K562 (cell line): ENCODE measurements at regions not wholly inside any gene's neighbourhood (a gene's known extent, or its start where the extent isn't known, plus 50 kb on each side); places are given as distances from the start of the nearest gene placed in this dataset.

Experiments
- DIDO1 ChIP-seq: fragments of 450-650 bp; IDR thresholded peaks from 2 replicates; pipeline ENCODE4 v1.6.1; 2016; ENCODE audit warnings: low read depth, missing biosample characterization, missing genetic modification characterization
- MCM3 ChIP-seq: fragments of 450-650 bp; IDR thresholded peaks from 2 replicates; pipeline ENCODE4 v1.6.1; 2016
- MXI1 ChIP-seq: IDR thresholded peaks from 2 replicates; pipeline ENCODE4 v1.6.1; 2011; ENCODE audit warnings: low read depth, mild to moderate bottlenecking, improper control_type of control experiment, low read length
- PML ChIP-seq: IDR thresholded peaks from 2 replicates; pipeline ENCODE4 v1.6.1; 2012; ENCODE audit warnings: low read length, inconsistent platforms
- POLR2H ChIP-seq: IDR thresholded peaks from 2 replicates; pipeline ENCODE4 v1.6.1; 2016; ENCODE audit warnings: missing genetic modification characterization, low read depth, mild to moderate bottlenecking, control low read depth, missing compliant biosample characterization, moderate library complexity
- TEAD1 ChIP-seq, 2 experiments: fragments of 450-650 bp in 1 of 2; sonication (generic) in 1 of 2; formaldehyde crosslinking; IDR thresholded peaks; 2 replicates each; pipeline versions ENCODE4 v1.4.0 to v1.8.0; 2020 to 2022; ENCODE audit warnings: mild to moderate bottlenecking in 2 of 2, missing genetic modification reagents in 1 of 2
- TF ChIP-seq, protein P1 (sequence below): fragments of 450-650 bp; IDR thresholded peaks from 2 replicates; pipeline ENCODE4 v1.7.0; 2016; ENCODE audit warnings: borderline replicate concordance
- TF ChIP-seq, protein P2 (sequence below): fragments of 450-650 bp; IDR thresholded peaks from 2 replicates; pipeline ENCODE4 v1.6.1; 2016; ENCODE audit warnings: mild to moderate bottlenecking
- TF ChIP-seq, protein P3 (sequence below): fragments of 450-650 bp; formaldehyde crosslinking; IDR thresholded peaks from 2 replicates; pipeline ENCODE4 v1.4.0; 2020; ENCODE audit warnings: mild to moderate bottlenecking, moderate library complexity

DNA sequence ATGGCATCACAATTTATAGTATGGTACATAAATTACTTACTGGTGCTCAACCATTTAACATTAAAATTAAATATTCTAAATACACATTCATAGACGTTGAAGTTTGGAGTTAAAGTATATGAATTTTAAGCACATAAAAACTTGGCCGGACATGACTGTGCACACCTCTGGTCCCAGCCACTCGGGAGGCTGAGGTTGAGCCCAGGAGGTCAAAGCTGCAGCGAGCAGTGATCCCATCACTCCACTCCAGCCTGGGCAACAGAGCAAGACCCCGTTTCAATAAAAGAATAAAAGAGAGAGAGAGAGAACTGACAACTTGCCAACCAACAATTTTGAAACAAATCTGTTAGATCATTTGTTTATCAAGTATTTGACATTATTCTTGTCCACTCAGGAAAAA is 943.3 kb upstream of the KCND2 start (continued):
- TF ChIP-seq, protein P1, sequence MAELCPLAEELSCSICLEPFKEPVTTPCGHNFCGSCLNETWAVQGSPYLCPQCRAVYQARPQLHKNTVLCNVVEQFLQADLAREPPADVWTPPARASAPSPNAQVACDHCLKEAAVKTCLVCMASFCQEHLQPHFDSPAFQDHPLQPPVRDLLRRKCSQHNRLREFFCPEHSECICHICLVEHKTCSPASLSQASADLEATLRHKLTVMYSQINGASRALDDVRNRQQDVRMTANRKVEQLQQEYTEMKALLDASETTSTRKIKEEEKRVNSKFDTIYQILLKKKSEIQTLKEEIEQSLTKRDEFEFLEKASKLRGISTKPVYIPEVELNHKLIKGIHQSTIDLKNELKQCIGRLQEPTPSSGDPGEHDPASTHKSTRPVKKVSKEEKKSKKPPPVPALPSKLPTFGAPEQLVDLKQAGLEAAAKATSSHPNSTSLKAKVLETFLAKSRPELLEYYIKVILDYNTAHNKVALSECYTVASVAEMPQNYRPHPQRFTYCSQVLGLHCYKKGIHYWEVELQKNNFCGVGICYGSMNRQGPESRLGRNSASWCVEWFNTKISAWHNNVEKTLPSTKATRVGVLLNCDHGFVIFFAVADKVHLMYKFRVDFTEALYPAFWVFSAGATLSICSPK, result no peak
- TF ChIP-seq MCM3, result no peak
- TF ChIP-seq, protein P2, sequence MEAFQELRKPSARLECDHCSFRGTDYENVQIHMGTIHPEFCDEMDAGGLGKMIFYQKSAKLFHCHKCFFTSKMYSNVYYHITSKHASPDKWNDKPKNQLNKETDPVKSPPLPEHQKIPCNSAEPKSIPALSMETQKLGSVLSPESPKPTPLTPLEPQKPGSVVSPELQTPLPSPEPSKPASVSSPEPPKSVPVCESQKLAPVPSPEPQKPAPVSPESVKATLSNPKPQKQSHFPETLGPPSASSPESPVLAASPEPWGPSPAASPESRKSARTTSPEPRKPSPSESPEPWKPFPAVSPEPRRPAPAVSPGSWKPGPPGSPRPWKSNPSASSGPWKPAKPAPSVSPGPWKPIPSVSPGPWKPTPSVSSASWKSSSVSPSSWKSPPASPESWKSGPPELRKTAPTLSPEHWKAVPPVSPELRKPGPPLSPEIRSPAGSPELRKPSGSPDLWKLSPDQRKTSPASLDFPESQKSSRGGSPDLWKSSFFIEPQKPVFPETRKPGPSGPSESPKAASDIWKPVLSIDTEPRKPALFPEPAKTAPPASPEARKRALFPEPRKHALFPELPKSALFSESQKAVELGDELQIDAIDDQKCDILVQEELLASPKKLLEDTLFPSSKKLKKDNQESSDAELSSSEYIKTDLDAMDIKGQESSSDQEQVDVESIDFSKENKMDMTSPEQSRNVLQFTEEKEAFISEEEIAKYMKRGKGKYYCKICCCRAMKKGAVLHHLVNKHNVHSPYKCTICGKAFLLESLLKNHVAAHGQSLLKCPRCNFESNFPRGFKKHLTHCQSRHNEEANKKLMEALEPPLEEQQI, result no peak
- no peak for TF ChIP-seq DIDO1 (tag)
- no peak for TF ChIP-seq MXI1
- TF ChIP-seq POLR2H, result no peak
- TF ChIP-seq, protein P3, sequence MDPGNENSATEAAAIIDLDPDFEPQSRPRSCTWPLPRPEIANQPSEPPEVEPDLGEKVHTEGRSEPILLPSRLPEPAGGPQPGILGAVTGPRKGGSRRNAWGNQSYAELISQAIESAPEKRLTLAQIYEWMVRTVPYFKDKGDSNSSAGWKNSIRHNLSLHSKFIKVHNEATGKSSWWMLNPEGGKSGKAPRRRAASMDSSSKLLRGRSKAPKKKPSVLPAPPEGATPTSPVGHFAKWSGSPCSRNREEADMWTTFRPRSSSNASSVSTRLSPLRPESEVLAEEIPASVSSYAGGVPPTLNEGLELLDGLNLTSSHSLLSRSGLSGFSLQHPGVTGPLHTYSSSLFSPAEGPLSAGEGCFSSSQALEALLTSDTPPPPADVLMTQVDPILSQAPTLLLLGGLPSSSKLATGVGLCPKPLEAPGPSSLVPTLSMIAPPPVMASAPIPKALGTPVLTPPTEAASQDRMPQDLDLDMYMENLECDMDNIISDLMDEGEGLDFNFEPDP (CRISPR knock-in tag), result no peak
- no peak for TF ChIP-seq TEAD1 (CRISPR knock-in tag; IDR thresholded peaks at IDR 0.05)
- TF ChIP-seq PML, result no peak
